ENCODE measurements at regions not wholly inside any gene's neighbourhood (a gene's known extent, or its start where the extent isn't known, plus 50 kb on each side); places are given as distances from the start of the nearest gene placed in this dataset.

DNA sequence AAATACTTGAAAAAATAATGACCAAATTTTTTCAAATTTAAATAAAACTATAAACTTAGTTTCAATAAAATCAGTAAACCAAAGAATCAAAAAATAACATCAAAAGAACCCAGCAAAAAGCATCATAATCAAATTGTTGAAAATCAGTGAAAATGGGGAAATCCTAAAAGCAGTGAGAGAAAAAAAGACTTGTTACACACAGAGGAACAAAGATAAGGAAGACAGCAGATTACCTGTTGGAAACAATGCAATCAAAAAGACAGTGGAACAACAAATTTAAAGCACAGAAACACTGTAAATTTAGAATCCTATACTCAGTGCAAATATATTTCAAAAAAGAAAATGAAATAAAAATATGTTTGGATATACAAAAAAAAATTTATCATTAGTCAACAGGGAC lies 156.2 kb upstream of the LMCD1 start:
- TF ChIP-seq, protein P1, sequence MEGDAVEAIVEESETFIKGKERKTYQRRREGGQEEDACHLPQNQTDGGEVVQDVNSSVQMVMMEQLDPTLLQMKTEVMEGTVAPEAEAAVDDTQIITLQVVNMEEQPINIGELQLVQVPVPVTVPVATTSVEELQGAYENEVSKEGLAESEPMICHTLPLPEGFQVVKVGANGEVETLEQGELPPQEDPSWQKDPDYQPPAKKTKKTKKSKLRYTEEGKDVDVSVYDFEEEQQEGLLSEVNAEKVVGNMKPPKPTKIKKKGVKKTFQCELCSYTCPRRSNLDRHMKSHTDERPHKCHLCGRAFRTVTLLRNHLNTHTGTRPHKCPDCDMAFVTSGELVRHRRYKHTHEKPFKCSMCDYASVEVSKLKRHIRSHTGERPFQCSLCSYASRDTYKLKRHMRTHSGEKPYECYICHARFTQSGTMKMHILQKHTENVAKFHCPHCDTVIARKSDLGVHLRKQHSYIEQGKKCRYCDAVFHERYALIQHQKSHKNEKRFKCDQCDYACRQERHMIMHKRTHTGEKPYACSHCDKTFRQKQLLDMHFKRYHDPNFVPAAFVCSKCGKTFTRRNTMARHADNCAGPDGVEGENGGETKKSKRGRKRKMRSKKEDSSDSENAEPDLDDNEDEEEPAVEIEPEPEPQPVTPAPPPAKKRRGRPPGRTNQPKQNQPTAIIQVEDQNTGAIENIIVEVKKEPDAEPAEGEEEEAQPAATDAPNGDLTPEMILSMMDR (IDR thresholded peaks at IDR 0.05; ENCODE audit: poor library complexity, severe bottlenecking) = no peak
- TF ChIP-seq EP300 (conservative IDR thresholded peaks at IDR 0.05; ENCODE audit: poor library complexity, severe bottlenecking) (no peak), EZH2 (IDR thresholded peaks at IDR 0.05; ENCODE audit: borderline replicate concordance, insufficient read depth, low read length, poor library complexity, severe bottlenecking) (no peak), TAF1 (IDR thresholded peaks at IDR 0.05; ENCODE audit: low read depth) (no peak), MXI1 (conservative IDR thresholded peaks at IDR 0.05; ENCODE audit: poor library complexity, severe bottlenecking) (no peak), POLR2AphosphoS5 (IDR thresholded peaks at IDR 0.05) (no peak), SMC3 (conservative IDR thresholded peaks at IDR 0.05; ENCODE audit: poor library complexity) (no peak)
- TF ChIP-seq, protein P2, sequence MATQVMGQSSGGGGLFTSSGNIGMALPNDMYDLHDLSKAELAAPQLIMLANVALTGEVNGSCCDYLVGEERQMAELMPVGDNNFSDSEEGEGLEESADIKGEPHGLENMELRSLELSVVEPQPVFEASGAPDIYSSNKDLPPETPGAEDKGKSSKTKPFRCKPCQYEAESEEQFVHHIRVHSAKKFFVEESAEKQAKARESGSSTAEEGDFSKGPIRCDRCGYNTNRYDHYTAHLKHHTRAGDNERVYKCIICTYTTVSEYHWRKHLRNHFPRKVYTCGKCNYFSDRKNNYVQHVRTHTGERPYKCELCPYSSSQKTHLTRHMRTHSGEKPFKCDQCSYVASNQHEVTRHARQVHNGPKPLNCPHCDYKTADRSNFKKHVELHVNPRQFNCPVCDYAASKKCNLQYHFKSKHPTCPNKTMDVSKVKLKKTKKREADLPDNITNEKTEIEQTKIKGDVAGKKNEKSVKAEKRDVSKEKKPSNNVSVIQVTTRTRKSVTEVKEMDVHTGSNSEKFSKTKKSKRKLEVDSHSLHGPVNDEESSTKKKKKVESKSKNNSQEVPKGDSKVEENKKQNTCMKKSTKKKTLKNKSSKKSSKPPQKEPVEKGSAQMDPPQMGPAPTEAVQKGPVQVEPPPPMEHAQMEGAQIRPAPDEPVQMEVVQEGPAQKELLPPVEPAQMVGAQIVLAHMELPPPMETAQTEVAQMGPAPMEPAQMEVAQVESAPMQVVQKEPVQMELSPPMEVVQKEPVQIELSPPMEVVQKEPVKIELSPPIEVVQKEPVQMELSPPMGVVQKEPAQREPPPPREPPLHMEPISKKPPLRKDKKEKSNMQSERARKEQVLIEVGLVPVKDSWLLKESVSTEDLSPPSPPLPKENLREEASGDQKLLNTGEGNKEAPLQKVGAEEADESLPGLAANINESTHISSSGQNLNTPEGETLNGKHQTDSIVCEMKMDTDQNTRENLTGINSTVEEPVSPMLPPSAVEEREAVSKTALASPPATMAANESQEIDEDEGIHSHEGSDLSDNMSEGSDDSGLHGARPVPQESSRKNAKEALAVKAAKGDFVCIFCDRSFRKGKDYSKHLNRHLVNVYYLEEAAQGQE (IDR thresholded peaks at IDR 0.05; ENCODE audit: borderline replicate concordance) = no peak
